Gastroesophageal sphincter (tissue), 4 donors: ENCODE measurements at regions not wholly inside any gene's neighbourhood (a gene's known extent, or its start where the extent isn't known, plus 50 kb on each side); places are given as distances from the start of the nearest gene placed in this dataset.
"Not testable (repeated sequence)": the region's sequence is repeated elsewhere in the genome, so short reads cannot be mapped to it uniquely, and the experiment has no call there.

Experiments used
- ATAC-seq: fragments of 150-250 bp; one replicate; pipeline ENCODE4 v1.9.1; 2016; ENCODE audit warnings: mild to moderate bottlenecking, moderate library complexity
- H3K27ac ChIP-seq, 4 donors: fragments of 200-600 bp; sonication (generic) in 3 of 4; 1 replicate in 3 of 4; 2 replicates in 1 of 4; pipeline ENCODE4 v1.5.1; 2016 to 2019
- H3K27me3 ChIP-seq: fragments of 200-600 bp; sonication (generic); one replicate; pipeline ENCODE4 v1.5.1; 2019
- H3K36me3 ChIP-seq, 2 donors: fragments of 200-600 bp; sonication (generic); one replicate each; pipeline ENCODE4 v1.5.1; 2019; ENCODE audit warnings: control low read depth in 1 of 2
- H3K4me1 ChIP-seq, 3 donors: fragments of 200-600 bp; sonication (generic); 1 replicate in 2 of 3; 2 replicates in 1 of 3; pipeline ENCODE4 v1.5.1; 2016 to 2019; ENCODE audit warnings: control low read depth in 2 of 3
- H3K4me3 ChIP-seq, 2 donors: fragments of 200-600 bp; sonication (generic); one replicate each; pipeline ENCODE4 v1.5.1; 2019; ENCODE audit warnings: mild to moderate bottlenecking in 1 of 2, moderate library complexity in 1 of 2
- H3K9me3 ChIP-seq, 3 donors: fragments of 200-600 bp; sonication (generic); one replicate each; pipeline ENCODE4 v1.5.1; 2017 to 2019; ENCODE audit warnings: control low read depth in 2 of 3
- CTCF ChIP-seq, 4 experiments: fragments of 200-600 bp in 2 of 4; fragments of 450-650 bp in 2 of 4; sonication (generic) in 1 of 4; IDR thresholded peaks; one replicate each; pipeline ENCODE4 v1.5.1; 2017 to 2019; ENCODE audit warnings: antibody characterized with exemption in 4 of 4, mild to moderate bottlenecking in 2 of 4, moderate library complexity in 2 of 4
- EP300 ChIP-seq: sonication (generic); formaldehyde crosslinking; IDR thresholded peaks from one replicate; pipeline ENCODE4 v1.6.1; 2017; ENCODE audit warnings: antibody characterized with exemption, mild to moderate bottlenecking
- POLR2A ChIP-seq, 2 donors: fragments of 450-650 bp; IDR thresholded peaks; one replicate each; pipeline ENCODE4 v1.6.1; 2017; ENCODE audit warnings: antibody characterized with exemption in 2 of 2, mild to moderate bottlenecking in 2 of 2, moderate library complexity in 1 of 2
- POLR2AphosphoS5 ChIP-seq: sonication (generic); formaldehyde crosslinking; IDR thresholded peaks from one replicate; pipeline ENCODE4 v1.6.1; 2017; ENCODE audit warnings: antibody characterized with exemption
- WGBS, 2 donors: methylation state at CpG; one replicate each; pipeline ENCODE4 v1.1.5; 2018; ENCODE audit warnings: low coverage in 1 of 2; 5-methylcytosine and 5-hydroxymethylcytosine counted together

GRCh38 chr3:95815828-95816227 lies 998.6 kb upstream of the EPHA6 start:
- TF ChIP-seq EP300 (no peak), CTCF (IDR thresholded peaks at IDR 0.05) (no peak)
- ATAC-seq: no peak

GRCh38 chr3:95826419-95826818 lies 988.0 kb upstream of the EPHA6 start:
- no peak for TF ChIP-seq CTCF (IDR thresholded peaks at IDR 0.05)
- no peak for TF ChIP-seq POLR2AphosphoS5
- no peak for TF ChIP-seq EP300
- no peak for TF ChIP-seq POLR2A (IDR thresholded peaks at IDR 0.05)
- Histone ChIP-seq H3K9me3 (no peaks in the 10 kb centered on the region), H3K36me3 (no peaks in the 10 kb centered on the region), H3K4me3 (no peak overlapping the region), H3K4me1 (no peaks in the 10 kb centered on the region), H3K27ac (no peak overlapping the region), H3K27me3 (no peaks in the 10 kb centered on the region)
- no peak for ATAC-seq
- WGBS, 2 donors: 74 to 100% methylated on average over 2 of the region's 2 CpGs

More at GRCh38 chr3:95815828-95816227, 998.6 kb upstream of the EPHA6 start:
- no peaks in the 10 kb centered on the region for H3K36me3 ChIP-seq
- H3K27ac ChIP-seq: no peak overlapping the region
- H3K27me3 ChIP-seq: no peaks in the 10 kb centered on the region
- H3K4me1 ChIP-seq: no peaks in the 10 kb centered on the region
- WGBS, 2 donors: 36% methylated on average over 1 of the region's 1 CpG; no CpG with 5 or more reads in 1 of the 2 donors
- H3K9me3 ChIP-seq: no peaks in the 10 kb centered on the region
- H3K4me3 ChIP-seq: no peak overlapping the region

GRCh38 chr3:95832146-95832545 lies 982.2 kb upstream of the EPHA6 start:
- H3K9me3 ChIP-seq: peaks cover 0 to 10% (median 0%) of the 10 kb centered on the region in 3 donors
- TF ChIP-seq POLR2AphosphoS5: no peak
- TF ChIP-seq POLR2A (IDR thresholded peaks at IDR 0.05): no peak
- TF ChIP-seq EP300: no peak
- TF ChIP-seq CTCF (IDR thresholded peaks at IDR 0.05): no peak
- H3K4me3 ChIP-seq: no peak overlapping the region
- H3K27ac ChIP-seq: no peak overlapping the region
- no peaks in the 10 kb centered on the region for H3K27me3 ChIP-seq
- H3K4me1 ChIP-seq: no peaks in the 10 kb centered on the region
- no peak for ATAC-seq
- no peaks in the 10 kb centered on the region for H3K36me3 ChIP-seq

- not testable (repeated sequence) for ATAC-seq, H3K36me3 ChIP-seq, H3K27ac ChIP-seq, H3K27me3 ChIP-seq, H3K4me3 ChIP-seq, H3K4me1 ChIP-seq
- H3K9me3 ChIP-seq: peaks cover 0 to 17% (median 0%) of the 10 kb centered on the region in 3 donors
- 93 to 96% methylated on average over 3 to 6 of the region's 9 CpGs for WGBS, 2 donors
Measured at GRCh38 chr3:95860628-95861027, 953.8 kb upstream of the EPHA6 start.

- no peaks in the 10 kb centered on the region for H3K27me3 ChIP-seq
- WGBS, 2 donors: 77% methylated on average over 1 of the region's 1 CpG; no CpG with 5 or more reads in 1 of the 2 donors
- TF ChIP-seq CTCF (IDR thresholded peaks at IDR 0.05): no peak
- no peak for TF ChIP-seq POLR2A (IDR thresholded peaks at IDR 0.05)
- no peak for TF ChIP-seq POLR2AphosphoS5
- TF ChIP-seq EP300: no peak
- H3K27ac ChIP-seq: no peak overlapping the region
- no peaks in the 10 kb centered on the region for H3K9me3 ChIP-seq
- no peaks in the 10 kb centered on the region for H3K4me1 ChIP-seq
- no peak for ATAC-seq
- H3K4me3 ChIP-seq: no peak overlapping the region
- no peaks in the 10 kb centered on the region for H3K36me3 ChIP-seq
Measured at GRCh38 chr3:95883801-95884200, 930.6 kb upstream of the EPHA6 start.

GRCh38 chr3:95886616-95887015 lies 927.8 kb upstream of the EPHA6 start:
- Histone ChIP-seq H3K27ac (no peak overlapping the region), H3K27me3 (no peaks in the 10 kb centered on the region), H3K36me3 (no peaks in the 10 kb centered on the region), H3K4me3 (no peak overlapping the region), H3K9me3 (no peaks in the 10 kb centered on the region), H3K4me1 (no peaks in the 10 kb centered on the region)
- ATAC-seq: no peak
- 70 to 89% methylated on average over 1 of the region's 1 CpG for WGBS, 2 donors
- no peak for TF ChIP-seq POLR2AphosphoS5
- no peak for TF ChIP-seq EP300
- no peak for TF ChIP-seq CTCF (IDR thresholded peaks at IDR 0.05)
